Left renal cortex interstitium (tissue), 4 donors: ENCODE measurements at regions not wholly inside any gene's neighbourhood (a gene's known extent, or its start where the extent isn't known, plus 50 kb on each side); places are given as distances from the start of the nearest gene placed in this dataset.
"Not testable (repeated sequence)": the region's sequence is repeated elsewhere in the genome, so short reads cannot be mapped to it uniquely, and the experiment has no call there.

Experiments used
- DNase-seq, 4 donors: peaks; one replicate each; pipeline ENCODE4 v3.0.0-alpha.2; 2013; ENCODE audit warnings: low read depth in 4 of 4, low spot score in 2 of 4, missing footprints in 1 of 4

- DNase-seq: no peak
Measured at GRCh38 chr11:80995523-80995922, 1554.7 kb upstream of the TENM4 start.

GRCh38 chr11:80993536-80993935 lies 1552.7 kb upstream of the TENM4 start:
- DNase-seq: no peak

GRCh38 chr11:80990885-80991284 lies 1550.1 kb upstream of the TENM4 start:
- DNase-seq: no peak

GRCh38 chr11:80987171-80987570 lies 1546.3 kb upstream of the TENM4 start:
- DNase-seq: no peak

- DNase-seq: no peak
Measured at GRCh38 chr11:80986421-80987074, 1545.7 kb upstream of the TENM4 start.

- DNase-seq: no peak
Measured at GRCh38 chr11:80980227-80980626, 1539.4 kb upstream of the TENM4 start.

- no peak for DNase-seq
Measured at GRCh38 chr11:80973786-80974185, 1533.0 kb upstream of the TENM4 start.

GRCh38 chr11:80970037-80970436 lies 1529.2 kb upstream of the TENM4 start:
- DNase-seq: peak in 1 of 4 donors; percentile 29

- DNase-seq: no peak
Measured at GRCh38 chr11:80967649-80968048, 1526.8 kb upstream of the TENM4 start.

GRCh38 chr11:80960381-80961029 lies 1519.7 kb upstream of the TENM4 start:
- DNase-seq: no peak

- DNase-seq: no peak
Measured at GRCh38 chr11:80959751-80960150, 1518.9 kb upstream of the TENM4 start.

- no peak for DNase-seq
Measured at GRCh38 chr11:80958987-80959386, 1518.2 kb upstream of the TENM4 start.

GRCh38 chr11:80958361-80958760 lies 1517.5 kb upstream of the TENM4 start:
- no peak for DNase-seq

- DNase-seq: no peak
Measured at GRCh38 chr11:80955588-80955987, 1514.8 kb upstream of the TENM4 start.

GRCh38 chr11:80948781-80949180 lies 1508.0 kb upstream of the TENM4 start:
- DNase-seq: no peak

GRCh38 chr11:80944758-80945157 lies 1503.9 kb upstream of the TENM4 start:
- no peak for DNase-seq

- DNase-seq: no peak
Measured at GRCh38 chr11:80943226-80943625, 1502.4 kb upstream of the TENM4 start.

- DNase-seq: no peak
Measured at GRCh38 chr11:80937842-80938241, 1497.0 kb upstream of the TENM4 start.

GRCh38 chr11:80930038-80930437 lies 1489.2 kb upstream of the TENM4 start:
- DNase-seq: no peak

GRCh38 chr11:80929031-80929805 lies 1488.4 kb upstream of the TENM4 start:
- DNase-seq: no peak

- DNase-seq: no peak
Measured at GRCh38 chr11:80925321-80925720, 1484.5 kb upstream of the TENM4 start.

- DNase-seq: not testable (repeated sequence)
Measured at GRCh38 chr11:80921310-80921709, 1480.5 kb upstream of the TENM4 start.
